IMR-90 (cell line): ENCODE measurements at regions not wholly inside any gene's neighbourhood (a gene's known extent, or its start where the extent isn't known, plus 50 kb on each side); places are given as distances from the start of the nearest gene placed in this dataset.

Experiments
- ATAC-seq: fragments of 200-7000 bp; cut with Tn5 transposase; 2 replicates; pipeline ENCODE4 v1.9.1; 2020; ENCODE audit warnings: low read depth, mild to moderate bottlenecking, moderate library complexity
- BruUV-seq: library from RNA; stranded (reverse); fragments of 400-500 nt; replicated peaks from 2 replicates; lab custom pipeline; 2021; lab: Mats Ljungman, UMichigan
- CTCF ChIA-PET: fragments of 300-600 bp; formaldehyde crosslinking; extraction: SDS; loops from one replicate; lab custom pipeline; 2021; ENCODE audit warnings: antibody characterized with exemption; lab: Yijun Ruan, JAX
- POLR2A ChIA-PET: fragments of 300-600 bp; sonication (Branson Sonifier 250); formaldehyde crosslinking; loops from one replicate; lab custom pipeline; 2022; ENCODE audit warnings: antibody characterized with exemption; ENCODE audit not compliant: unreplicated experiment; lab: Charles Lee
- DNase-seq: peaks from one replicate; pipeline ENCODE4 v3.0.0; 2013
- H2AFZ ChIP-seq: replicated peaks from 2 replicates; pipeline ENCODE3; 2013; ENCODE audit warnings: low read length, mild to moderate bottlenecking; ENCODE audit not compliant: poor library complexity
- H2AK5ac ChIP-seq: 2 replicates; pipeline ENCODE4 v1.6.1; 2013; ENCODE audit warnings: low read depth, low read length, inconsistent platforms
- H2AK9ac ChIP-seq: replicated peaks from 2 replicates; pipeline ENCODE3; 2013; ENCODE audit warnings: mild to moderate bottlenecking, low read depth, low read length, moderate library complexity; ENCODE audit not compliant: poor library complexity
- H2BK120ac ChIP-seq: 2 replicates; pipeline ENCODE4 v1.6.1; 2013; ENCODE audit warnings: low read depth, low read length, inconsistent platforms
- H2BK15ac ChIP-seq: 3 replicates; pipeline ENCODE4 v1.6.1; 2013; ENCODE audit warnings: low read depth, low read length, inconsistent platforms
- H2BK20ac ChIP-seq: 2 replicates; pipeline ENCODE4 v1.6.1; 2013; ENCODE audit warnings: low read depth, mild to moderate bottlenecking, inconsistent platforms, low read length, moderate library complexity
- H2BK5ac ChIP-seq: 2 replicates; pipeline ENCODE4 v1.6.1; 2013; ENCODE audit warnings: mild to moderate bottlenecking, low read depth, low read length, inconsistent platforms; ENCODE audit not compliant: poor library complexity, severe bottlenecking
- H3K14ac ChIP-seq: replicated peaks from 2 replicates; pipeline ENCODE4 v1.6.1; 2013; ENCODE audit warnings: low read depth, low read length, inconsistent platforms
- H3K18ac ChIP-seq: 2 replicates; pipeline ENCODE4 v1.6.1; 2013; ENCODE audit warnings: low read depth, low read length, control low read depth
- H3K23ac ChIP-seq: 2 replicates; pipeline ENCODE4 v1.6.1; 2013; ENCODE audit warnings: low read depth, low read length, inconsistent platforms
- H3K27ac ChIP-seq: 2 replicates; pipeline ENCODE4 v1.5.1; 2013; ENCODE audit warnings: mild to moderate bottlenecking, control low read depth, low read length; ENCODE audit not compliant: insufficient read depth
- H3K27me3 ChIP-seq: 2 replicates; pipeline ENCODE4 v1.6.1; 2013; ENCODE audit warnings: low read length; ENCODE audit not compliant: control insufficient read depth, insufficient read depth
- H3K36me3 ChIP-seq: 2 replicates; pipeline ENCODE4 v1.6.1; 2013; ENCODE audit warnings: low read length, mixed read lengths; ENCODE audit not compliant: control insufficient read depth, insufficient read depth
- H3K4ac ChIP-seq: 2 replicates; pipeline ENCODE4 v1.6.1; 2013; ENCODE audit warnings: low read depth, low read length, inconsistent platforms
- H3K4me1 ChIP-seq: 2 replicates; pipeline ENCODE4 v1.6.1; 2013; ENCODE audit warnings: low read length, mixed read lengths; ENCODE audit not compliant: control insufficient read depth, insufficient read depth
- H3K4me2 ChIP-seq: 2 replicates; pipeline ENCODE4 v1.6.1; 2013; ENCODE audit warnings: low read depth, mild to moderate bottlenecking, control low read depth, low read length, moderate library complexity
- H3K4me3 ChIP-seq: 2 replicates; pipeline ENCODE4 v1.5.1; 2013; ENCODE audit warnings: low read depth, mild to moderate bottlenecking, control low read depth, low read length, moderate library complexity; ENCODE audit not compliant: insufficient read depth
- H3K56ac ChIP-seq: 2 replicates; pipeline ENCODE4 v1.6.1; 2013; ENCODE audit warnings: low read length, inconsistent platforms; ENCODE audit not compliant: insufficient read depth; ENCODE audit errors: extremely low read depth
- H3K79me1 ChIP-seq, 2 experiments: 2 replicates each; pipeline ENCODE4 v1.6.1; 2013; ENCODE audit warnings: low read length in 2 of 2, inconsistent platforms in 1 of 2, low read depth in 1 of 2
- H3K9ac ChIP-seq: 2 replicates; pipeline ENCODE4 v1.6.1; 2013; ENCODE audit warnings: low read depth, low read length, control low read depth
- H3K9me1 ChIP-seq: 2 replicates; pipeline ENCODE4 v1.6.1; 2013; ENCODE audit warnings: low read length, inconsistent platforms; ENCODE audit not compliant: insufficient read depth
- H3K9me3 ChIP-seq: 2 replicates; pipeline ENCODE4 v1.6.1; 2013; ENCODE audit warnings: low read length; ENCODE audit not compliant: control insufficient read depth, insufficient read depth
- H4K20me1 ChIP-seq: 2 replicates; pipeline ENCODE4 v1.6.1; 2013; ENCODE audit warnings: low read length, inconsistent platforms; ENCODE audit not compliant: insufficient read depth
- H4K5ac ChIP-seq: 2 replicates; pipeline ENCODE4 v1.6.1; 2013; ENCODE audit warnings: mild to moderate bottlenecking, low read depth, low read length, control low read depth
- H4K8ac ChIP-seq, 2 experiments: 2 replicates each; pipeline ENCODE4 v1.6.1; 2013; ENCODE audit warnings: low read depth in 2 of 2, low read length in 2 of 2, control low read depth in 1 of 2, inconsistent platforms in 1 of 2
- H4K91ac ChIP-seq: 2 replicates; pipeline ENCODE4 v1.6.1; 2013; ENCODE audit warnings: low read depth, low read length, inconsistent platforms; ENCODE audit not compliant: insufficient read depth
- BHLHE40 ChIP-seq: fragments of 150-350 bp; IDR thresholded peaks from 2 replicates; pipeline ENCODE4 v1.6.1; 2016; ENCODE audit warnings: mild to moderate bottlenecking, low read depth, low read length
- CEBPB ChIP-seq: IDR thresholded peaks from 2 replicates; pipeline ENCODE4 v1.6.1; 2012; ENCODE audit warnings: low read depth, low read length, improper control_type of control experiment
- CHD1 ChIP-seq: IDR thresholded peaks from 2 replicates; pipeline ENCODE4 v1.6.1; 2012; ENCODE audit warnings: low read depth, low read length, improper control_type of control experiment
- FOS ChIP-seq: fragments of 150-350 bp; IDR thresholded peaks from 2 replicates; pipeline ENCODE4 v1.6.1; 2016; ENCODE audit warnings: low read depth, low read length
- MXI1 ChIP-seq: IDR thresholded peaks from 2 replicates; pipeline ENCODE4 v1.6.1; 2012; ENCODE audit warnings: low read depth, mild to moderate bottlenecking, low read length, moderate library complexity, borderline replicate concordance
- POLR2A ChIP-seq: IDR thresholded peaks from 2 replicates; pipeline ENCODE4 v1.6.1; 2012; ENCODE audit warnings: mild to moderate bottlenecking, low read depth, low read length
- RFX5 ChIP-seq: IDR thresholded peaks from 2 replicates; pipeline ENCODE4 v1.8.0; 2012; ENCODE audit warnings: low read depth, mild to moderate bottlenecking, low read length, moderate library complexity
- SMC3 ChIP-seq: fragments of 150-350 bp; IDR thresholded peaks from 2 replicates; pipeline ENCODE4 v1.6.1; 2016; ENCODE audit warnings: low read depth, mild to moderate bottlenecking, antibody characterized with exemption, low read length, moderate library complexity
- WGBS, 2 experiments: methylation state at CpG; one replicate each; pipeline versions ENCODE4 v1.1.5 to v1.1.7; 2013; ENCODE audit warnings: missing lambda C conversion rate in 2 of 2; ENCODE audit not compliant: insufficient read length in 1 of 2; ENCODE audit errors: extremely low coverage in 2 of 2; 5-methylcytosine and 5-hydroxymethylcytosine counted together
- dilution Hi-C: fragments of 300-500 bp; cut with HindIII; formaldehyde crosslinking; loops from one replicate; pipeline ENCODE4 v1.14.3; 2018; ENCODE audit warnings: low sequenced_read_pairs; ENCODE audit not compliant: unreplicated experiment
- in situ Hi-C: fragments of 300-500 bp; cut with MboI; formaldehyde crosslinking; loops from 3 replicates; pipeline ENCODE4 v1.14.3; 2019; ENCODE audit warnings: low sequenced_read_pairs, inconsistent platforms, mixed read lengths
- intact Hi-C: fragments of 100-400 bp; cut with micrococcal nuclease; formaldehyde crosslinking; loops from 2 replicates; pipeline ENCODE4 v1.10.0; 2022
- TF ChIP-seq, protein P1 (sequence below): conservative IDR thresholded peaks from 2 replicates; pipeline ENCODE4 v1.5.1; 2012; ENCODE audit warnings: mild to moderate bottlenecking, low read depth, low read length, improper control_type of control experiment
- TF ChIP-seq, protein P2 (sequence below): fragments of 150-350 bp; IDR thresholded peaks from 2 replicates; pipeline ENCODE4 v1.6.1; 2016; ENCODE audit warnings: low read depth, mild to moderate bottlenecking, low read length, moderate library complexity, borderline replicate concordance
- TF ChIP-seq, protein P3 (sequence below): fragments of 150-350 bp; IDR thresholded peaks from 2 replicates; pipeline ENCODE4 v1.6.1; 2017; ENCODE audit warnings: mild to moderate bottlenecking, antibody characterized with exemption, low read length, low read depth

DNA sequence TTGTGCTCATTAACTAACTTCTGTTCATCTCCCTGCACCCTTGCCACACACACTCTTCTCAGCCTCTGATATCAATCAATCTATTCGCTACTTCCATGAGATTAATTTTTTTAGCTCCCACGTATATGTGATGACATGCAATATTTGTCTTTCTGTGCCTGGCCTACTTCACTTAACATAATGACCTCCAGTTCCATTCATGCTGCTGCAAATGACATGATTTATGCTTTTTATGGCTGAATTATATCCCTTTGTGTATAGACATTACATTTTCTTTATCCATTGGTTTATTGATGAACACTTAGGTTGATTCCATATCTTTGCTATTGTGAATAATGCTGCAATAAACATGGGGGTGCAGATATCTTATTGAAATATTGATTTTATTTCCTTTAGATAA lies 50.8 kb upstream of the SPTLC3 start:
- Histone ChIP-seq H3K79me1 (no peaks in the 10 kb centered on the region), H3K4me1 (no peaks in the 10 kb centered on the region), H3K4me3 (no peak overlapping the region), H4K5ac (no peak overlapping the region), H3K56ac (no peak overlapping the region), H4K91ac (no peak overlapping the region), H3K14ac (no peak overlapping the region), H2AK9ac (no peak overlapping the region), H2BK120ac (no peak overlapping the region), H3K9me1 (no peaks in the 10 kb centered on the region), H4K8ac (no peak overlapping the region), H4K20me1 (no peaks in the 10 kb centered on the region), H2AK5ac (no peak overlapping the region), H3K4me2 (no peak overlapping the region), H3K36me3 (no peaks in the 10 kb centered on the region), H2BK15ac (no peak overlapping the region), H3K9ac (no peak overlapping the region), H3K27me3 (no peaks in the 10 kb centered on the region), H3K9me3 (no peaks in the 10 kb centered on the region), H3K27ac (no peak overlapping the region), H3K18ac (no peak overlapping the region), H3K4ac (no peak overlapping the region), H2BK5ac (no peak overlapping the region), H3K23ac (no peak overlapping the region), H2BK20ac (no peak overlapping the region), H2AFZ (no peak overlapping the region)
- ChIA-PET CTCF (no interaction called here), POLR2A (no interaction called here)
- no CpG with 5 or more reads among the region's 2 CpGs for WGBS, 2 experiments
- intact Hi-C loops (no loop called here), in situ Hi-C loops (no loop called here), dilution Hi-C loops (no loop called here)
- DNase-seq (no peak), ATAC-seq (no peak)
- TF ChIP-seq, protein P1, sequence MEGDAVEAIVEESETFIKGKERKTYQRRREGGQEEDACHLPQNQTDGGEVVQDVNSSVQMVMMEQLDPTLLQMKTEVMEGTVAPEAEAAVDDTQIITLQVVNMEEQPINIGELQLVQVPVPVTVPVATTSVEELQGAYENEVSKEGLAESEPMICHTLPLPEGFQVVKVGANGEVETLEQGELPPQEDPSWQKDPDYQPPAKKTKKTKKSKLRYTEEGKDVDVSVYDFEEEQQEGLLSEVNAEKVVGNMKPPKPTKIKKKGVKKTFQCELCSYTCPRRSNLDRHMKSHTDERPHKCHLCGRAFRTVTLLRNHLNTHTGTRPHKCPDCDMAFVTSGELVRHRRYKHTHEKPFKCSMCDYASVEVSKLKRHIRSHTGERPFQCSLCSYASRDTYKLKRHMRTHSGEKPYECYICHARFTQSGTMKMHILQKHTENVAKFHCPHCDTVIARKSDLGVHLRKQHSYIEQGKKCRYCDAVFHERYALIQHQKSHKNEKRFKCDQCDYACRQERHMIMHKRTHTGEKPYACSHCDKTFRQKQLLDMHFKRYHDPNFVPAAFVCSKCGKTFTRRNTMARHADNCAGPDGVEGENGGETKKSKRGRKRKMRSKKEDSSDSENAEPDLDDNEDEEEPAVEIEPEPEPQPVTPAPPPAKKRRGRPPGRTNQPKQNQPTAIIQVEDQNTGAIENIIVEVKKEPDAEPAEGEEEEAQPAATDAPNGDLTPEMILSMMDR = no peak
- TF ChIP-seq RFX5 (no peak), BHLHE40 (no peak), FOS (no peak), POLR2A (no peak), CHD1 (no peak), MXI1 (no peak), CEBPB (no peak), SMC3 (no peak)
- TF ChIP-seq, protein P2, sequence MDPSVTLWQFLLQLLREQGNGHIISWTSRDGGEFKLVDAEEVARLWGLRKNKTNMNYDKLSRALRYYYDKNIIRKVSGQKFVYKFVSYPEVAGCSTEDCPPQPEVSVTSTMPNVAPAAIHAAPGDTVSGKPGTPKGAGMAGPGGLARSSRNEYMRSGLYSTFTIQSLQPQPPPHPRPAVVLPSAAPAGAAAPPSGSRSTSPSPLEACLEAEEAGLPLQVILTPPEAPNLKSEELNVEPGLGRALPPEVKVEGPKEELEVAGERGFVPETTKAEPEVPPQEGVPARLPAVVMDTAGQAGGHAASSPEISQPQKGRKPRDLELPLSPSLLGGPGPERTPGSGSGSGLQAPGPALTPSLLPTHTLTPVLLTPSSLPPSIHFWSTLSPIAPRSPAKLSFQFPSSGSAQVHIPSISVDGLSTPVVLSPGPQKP = no peak
- TF ChIP-seq, protein P3, sequence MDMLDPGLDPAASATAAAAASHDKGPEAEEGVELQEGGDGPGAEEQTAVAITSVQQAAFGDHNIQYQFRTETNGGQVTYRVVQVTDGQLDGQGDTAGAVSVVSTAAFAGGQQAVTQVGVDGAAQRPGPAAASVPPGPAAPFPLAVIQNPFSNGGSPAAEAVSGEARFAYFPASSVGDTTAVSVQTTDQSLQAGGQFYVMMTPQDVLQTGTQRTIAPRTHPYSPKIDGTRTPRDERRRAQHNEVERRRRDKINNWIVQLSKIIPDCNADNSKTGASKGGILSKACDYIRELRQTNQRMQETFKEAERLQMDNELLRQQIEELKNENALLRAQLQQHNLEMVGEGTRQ = no peak
- BruUV-seq = no TSS peak
